Activated naive CD4-positive, alpha-beta T cell treated with anti-CD3 and anti-CD28 coated beads, Interleukin-2, amount 10 ng/mL, durations not matched to agents 7 days and 5 days (primary cell): ENCODE measurements at regions not wholly inside any gene's neighbourhood (a gene's known extent, or its start where the extent isn't known, plus 50 kb on each side); places are given as distances from the start of the nearest gene placed in this dataset.

Experiments used
- CTCF ChIA-PET: fragments of 350-600 bp; sonication (Branson Sonifier 250); formaldehyde crosslinking; loops from one replicate; lab custom pipeline; 2021; ENCODE audit warnings: antibody characterized with exemption; lab: Charles Lee
- DNase-seq: peaks from one replicate; pipeline ENCODE4 v3.0.0-alpha.2; 2020
- H3K27ac Mint-ChIP-seq: one replicate; pipeline ENCODE4 v1.8.0; 2021; ENCODE audit warnings: mild to moderate bottlenecking, moderate library complexity, mixed read lengths
- H3K27me3 Mint-ChIP-seq: one replicate; pipeline ENCODE4 v1.8.0; 2021; ENCODE audit warnings: mild to moderate bottlenecking, mixed read lengths
- H3K36me3 Mint-ChIP-seq: one replicate; pipeline ENCODE4 v1.8.0; 2021; ENCODE audit warnings: mixed read lengths
- H3K4me1 Mint-ChIP-seq: one replicate; pipeline ENCODE4 v1.8.0; 2021; ENCODE audit warnings: mixed read lengths
- H3K4me3 Mint-ChIP-seq: one replicate; pipeline ENCODE4 v1.8.0; 2021; ENCODE audit warnings: mild to moderate bottlenecking, moderate library complexity, mixed read lengths
- H3K9me3 Mint-ChIP-seq: one replicate; pipeline ENCODE4 v1.8.0; 2021; ENCODE audit warnings: mixed read lengths

DNA sequence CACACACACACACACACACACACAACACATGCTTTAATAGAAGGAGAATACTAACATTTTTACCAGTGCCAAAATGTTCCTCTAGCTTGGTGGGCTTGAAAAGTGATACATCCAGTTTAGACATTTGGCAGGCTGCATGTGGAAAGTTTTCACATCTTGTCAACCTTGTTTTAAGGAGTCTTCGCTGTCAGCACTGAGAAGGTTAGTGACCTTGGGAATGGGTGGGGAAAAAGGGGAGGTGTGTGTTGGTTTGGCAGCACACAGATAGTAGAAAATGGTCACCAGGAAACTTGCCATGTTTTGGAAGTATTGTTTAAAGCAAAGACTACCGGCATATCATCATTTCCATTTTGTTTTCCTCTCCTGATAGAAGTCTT, 346.5 kb upstream of the ADAMTSL1 start:
- Mint-ChIP-seq H3K4me1 (no peaks in the 10 kb centered on the region), H3K36me3 (no peaks in the 10 kb centered on the region), H3K27me3 (no peaks in the 10 kb centered on the region), H3K27ac (no peak overlapping the region), H3K9me3 (no peaks in the 10 kb centered on the region), H3K4me3 (no peak overlapping the region)
- CTCF ChIA-PET = no interaction called here
- DNase-seq = no peak

- no peak overlapping the region for H3K4me3 Mint-ChIP-seq
- H3K36me3 Mint-ChIP-seq = no peaks in the 10 kb centered on the region
- no peaks in the 10 kb centered on the region for H3K27me3 Mint-ChIP-seq
- CTCF ChIA-PET = no interaction called here
- H3K4me1 Mint-ChIP-seq = no peaks in the 10 kb centered on the region
- H3K27ac Mint-ChIP-seq = no peak overlapping the region
- no peak for DNase-seq
- H3K9me3 Mint-ChIP-seq = no peaks in the 10 kb centered on the region
Observed at GRCh38 chr9:18129809-18130334, 344.1 kb upstream of the ADAMTSL1 start.

GRCh38 chr9:18136354-18136994, 337.5 kb upstream of the ADAMTSL1 start:
- Mint-ChIP-seq H3K4me3 (no peak overlapping the region), H3K27me3 (no peaks in the 10 kb centered on the region), H3K9me3 (no peaks in the 10 kb centered on the region), H3K27ac (no peak overlapping the region), H3K4me1 (no peaks in the 10 kb centered on the region), H3K36me3 (no peaks in the 10 kb centered on the region)
- CTCF ChIA-PET = no interaction called here
- no peak for DNase-seq

GRCh38 chr9:18137815-18138214, 336.1 kb upstream of the ADAMTSL1 start:
- H3K27me3 Mint-ChIP-seq = no peaks in the 10 kb centered on the region
- H3K27ac Mint-ChIP-seq = no peak overlapping the region

DNA sequence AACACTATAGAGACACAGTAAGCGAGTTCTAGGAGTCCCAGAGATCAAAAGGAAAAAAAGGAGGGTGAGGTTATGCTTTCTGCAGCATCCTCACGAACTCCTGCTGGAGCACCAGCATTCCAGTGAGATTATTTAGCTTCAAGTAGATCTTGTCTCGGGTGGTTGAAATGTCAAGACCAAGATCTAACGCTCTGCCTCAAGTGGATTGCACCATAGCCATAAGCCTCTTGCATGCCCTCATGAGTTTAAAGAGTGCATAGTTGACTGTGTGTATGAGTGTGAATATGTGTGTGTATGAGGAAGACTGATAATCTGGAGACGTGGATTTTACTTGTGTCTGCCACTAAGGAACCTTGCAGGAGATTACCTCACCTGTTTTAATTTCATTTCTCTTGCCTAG, 335.3 kb upstream of the ADAMTSL1 start:
- Mint-ChIP-seq H3K9me3 (no peaks in the 10 kb centered on the region), H3K4me3 (no peak overlapping the region), H3K36me3 (no peaks in the 10 kb centered on the region), H3K27ac (no peak overlapping the region), H3K4me1 (no peaks in the 10 kb centered on the region), H3K27me3 (no peaks in the 10 kb centered on the region)
- no peak for DNase-seq
- CTCF ChIA-PET = no interaction called here

More at GRCh38 chr9:18137815-18138214, 336.1 kb upstream of the ADAMTSL1 start:
- Mint-ChIP-seq H3K4me3 (no peak overlapping the region), H3K9me3 (no peaks in the 10 kb centered on the region), H3K36me3 (no peaks in the 10 kb centered on the region), H3K4me1 (no peaks in the 10 kb centered on the region)
- no peak for DNase-seq
- CTCF ChIA-PET = no interaction called here

DNA sequence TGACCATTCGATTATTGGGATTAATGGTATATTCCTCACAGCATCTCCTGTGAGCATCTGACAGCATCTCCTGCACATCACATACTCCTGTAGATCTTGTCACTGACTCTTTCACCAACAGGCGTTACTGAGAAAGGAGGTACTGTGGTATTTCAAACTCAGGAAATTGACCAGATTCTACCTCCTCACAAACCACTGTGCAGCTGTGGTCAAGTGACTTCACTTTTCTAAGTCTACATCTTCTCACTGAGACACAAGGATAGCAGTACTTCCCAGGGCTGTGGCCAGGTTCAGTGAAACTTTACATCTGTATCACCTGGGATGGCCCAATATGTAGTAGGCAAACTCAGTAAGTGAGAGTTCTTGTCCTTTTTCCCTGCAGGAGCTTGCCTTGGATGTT, 332.3 kb upstream of the ADAMTSL1 start:
- H3K36me3 Mint-ChIP-seq = no peaks in the 10 kb centered on the region
- no peak overlapping the region for H3K4me3 Mint-ChIP-seq
- no peaks in the 10 kb centered on the region for H3K9me3 Mint-ChIP-seq
- no peaks in the 10 kb centered on the region for H3K27me3 Mint-ChIP-seq
- CTCF ChIA-PET = no interaction called here
- H3K27ac Mint-ChIP-seq = no peak overlapping the region
- DNase-seq = no peak
- no peaks in the 10 kb centered on the region for H3K4me1 Mint-ChIP-seq

GRCh38 chr9:18143073-18143745, 330.7 kb upstream of the ADAMTSL1 start:
- H3K9me3 Mint-ChIP-seq = no peaks in the 10 kb centered on the region
- no peaks in the 10 kb centered on the region for H3K27me3 Mint-ChIP-seq
- H3K4me3 Mint-ChIP-seq = no peak overlapping the region
- CTCF ChIA-PET = no interaction called here
- DNase-seq = no peak
- no peaks in the 10 kb centered on the region for H3K4me1 Mint-ChIP-seq
- H3K27ac Mint-ChIP-seq = no peak overlapping the region
- H3K36me3 Mint-ChIP-seq = no peaks in the 10 kb centered on the region

GRCh38 chr9:18146329-18146728, 327.6 kb upstream of the ADAMTSL1 start:
- DNase-seq = no peak
- Mint-ChIP-seq H3K9me3 (no peaks in the 10 kb centered on the region), H3K4me3 (no peak overlapping the region), H3K36me3 (no peaks in the 10 kb centered on the region), H3K27me3 (no peaks in the 10 kb centered on the region), H3K4me1 (no peaks in the 10 kb centered on the region), H3K27ac (no peak overlapping the region)
- CTCF ChIA-PET = no interaction called here

DNA sequence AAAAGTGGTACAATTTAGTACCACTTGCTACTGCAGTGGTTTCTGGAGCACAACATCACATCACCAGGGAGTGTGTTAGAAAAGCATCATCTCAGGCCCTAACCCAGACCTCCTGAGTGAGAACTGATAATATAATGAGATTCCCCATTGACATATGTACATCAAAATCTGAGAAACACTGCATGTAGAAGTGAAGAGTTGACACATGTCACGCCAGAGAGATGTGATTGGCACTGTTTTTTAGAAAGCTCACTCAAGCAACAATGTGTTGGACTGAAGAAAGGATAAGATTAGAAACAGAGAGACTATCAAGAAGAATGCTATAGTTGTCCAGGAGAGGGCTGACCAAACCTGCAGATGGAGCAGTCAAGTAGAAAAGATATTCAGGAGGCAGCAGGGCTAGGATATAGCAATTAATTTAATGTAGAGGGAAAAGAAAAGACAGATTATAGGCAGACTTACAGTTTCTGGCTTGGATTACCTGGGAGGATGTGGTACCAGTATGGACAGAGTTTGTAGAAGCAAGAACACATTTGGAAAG, 324.4 kb upstream of the ADAMTSL1 start:
- Mint-ChIP-seq H3K4me1 (no peaks in the 10 kb centered on the region), H3K27ac (no peak overlapping the region), H3K36me3 (no peaks in the 10 kb centered on the region), H3K4me3 (no peak overlapping the region), H3K9me3 (no peaks in the 10 kb centered on the region), H3K27me3 (no peaks in the 10 kb centered on the region)
- no peak for DNase-seq
- CTCF ChIA-PET = no interaction called here

- Mint-ChIP-seq H3K27me3 (no peaks in the 10 kb centered on the region), H3K4me1 (no peaks in the 10 kb centered on the region), H3K27ac (no peak overlapping the region), H3K36me3 (no peaks in the 10 kb centered on the region), H3K4me3 (no peak overlapping the region), H3K9me3 (no peaks in the 10 kb centered on the region)
- CTCF ChIA-PET = no interaction called here
- DNase-seq = no peak
Observed at GRCh38 chr9:18154661-18155060, 319.3 kb upstream of the ADAMTSL1 start.

- CTCF ChIA-PET = no interaction called here
- no peaks in the 10 kb centered on the region for H3K36me3 Mint-ChIP-seq
Observed at GRCh38 chr9:18159254-18159653, 314.7 kb upstream of the ADAMTSL1 start.

DNA sequence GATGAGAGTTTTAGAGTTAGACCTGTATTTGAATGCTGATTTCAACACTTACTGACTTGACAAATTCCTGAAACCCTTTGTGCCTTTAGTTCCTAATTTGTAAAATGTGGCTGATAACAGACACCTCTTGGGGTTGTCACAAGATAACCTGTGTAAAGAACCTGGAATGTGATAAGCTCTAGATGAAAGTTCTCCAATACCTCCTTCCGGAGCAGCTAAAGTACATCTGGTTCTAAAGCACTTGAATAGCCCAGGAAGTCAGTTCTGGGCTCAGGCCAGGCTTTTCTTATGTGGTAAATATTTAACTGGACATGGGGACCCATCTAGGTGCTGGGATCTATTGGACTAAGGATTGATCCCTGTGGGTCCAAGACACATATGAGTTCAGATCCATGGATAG, 310.8 kb upstream of the ADAMTSL1 start:
- CTCF ChIA-PET = no interaction called here
- no peak overlapping the region for H3K4me3 Mint-ChIP-seq
- no peaks in the 10 kb centered on the region for H3K27me3 Mint-ChIP-seq
- H3K36me3 Mint-ChIP-seq = no peaks in the 10 kb centered on the region
- DNase-seq = no peak
- H3K4me1 Mint-ChIP-seq = no peaks in the 10 kb centered on the region
- H3K9me3 Mint-ChIP-seq = no peaks in the 10 kb centered on the region
- H3K27ac Mint-ChIP-seq = no peak overlapping the region

More at GRCh38 chr9:18159254-18159653, 314.7 kb upstream of the ADAMTSL1 start:
- Mint-ChIP-seq H3K4me1 (no peaks in the 10 kb centered on the region), H3K9me3 (no peaks in the 10 kb centered on the region), H3K27ac (no peak overlapping the region), H3K4me3 (no peak overlapping the region), H3K27me3 (no peaks in the 10 kb centered on the region)
- DNase-seq = no peak

DNA sequence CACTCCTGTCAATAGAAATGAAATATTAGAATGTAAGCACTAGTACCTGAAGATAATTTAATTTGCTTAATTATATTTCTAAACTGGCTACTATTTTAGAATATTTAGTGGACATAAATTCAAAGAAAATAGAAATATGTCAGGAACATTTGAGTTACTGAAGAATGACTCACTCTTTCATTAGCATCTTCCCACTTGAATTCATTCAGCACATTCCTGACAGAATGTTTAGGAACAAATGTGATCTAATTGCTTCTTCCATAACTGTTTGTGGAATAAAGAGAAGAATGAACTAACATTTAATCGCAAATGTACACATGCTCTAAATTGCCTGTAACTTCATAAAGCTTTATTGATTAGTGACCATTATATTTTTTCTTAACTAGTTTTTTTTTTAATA, 306.2 kb upstream of the ADAMTSL1 start:
- H3K27ac Mint-ChIP-seq = no peak overlapping the region
- H3K9me3 Mint-ChIP-seq = no peaks in the 10 kb centered on the region
- H3K4me3 Mint-ChIP-seq = no peak overlapping the region
- H3K27me3 Mint-ChIP-seq = no peaks in the 10 kb centered on the region
- no peak for DNase-seq
- no peaks in the 10 kb centered on the region for H3K36me3 Mint-ChIP-seq
- no peaks in the 10 kb centered on the region for H3K4me1 Mint-ChIP-seq
- CTCF ChIA-PET = no interaction called here

GRCh38 chr9:18173923-18174322, 300.0 kb upstream of the ADAMTSL1 start:
- DNase-seq = no peak
- CTCF ChIA-PET = no interaction called here
- H3K9me3 Mint-ChIP-seq = peaks cover 2% of the 10 kb centered on the region
- no peak overlapping the region for H3K27ac Mint-ChIP-seq
- no peaks in the 10 kb centered on the region for H3K27me3 Mint-ChIP-seq
- no peaks in the 10 kb centered on the region for H3K4me1 Mint-ChIP-seq
- no peak overlapping the region for H3K4me3 Mint-ChIP-seq
- no peaks in the 10 kb centered on the region for H3K36me3 Mint-ChIP-seq

DNA sequence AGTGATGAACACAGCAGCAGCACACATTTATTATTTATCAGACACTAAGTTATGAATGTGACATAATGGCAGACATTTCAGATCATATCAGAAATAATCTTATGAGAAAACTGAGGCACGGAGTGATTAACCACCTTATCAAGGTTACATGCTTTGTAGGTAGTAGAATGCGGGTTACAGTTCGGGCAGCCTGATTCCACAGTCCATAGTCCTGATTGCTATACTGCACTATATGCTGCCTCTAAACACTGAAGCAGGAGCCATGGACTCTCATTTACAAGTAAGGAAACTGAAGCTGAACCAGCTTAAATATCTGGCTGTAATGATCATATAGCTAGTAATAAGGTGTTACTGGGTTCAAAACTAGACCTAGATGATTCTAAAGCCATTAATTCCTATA, 291.3 kb upstream of the ADAMTSL1 start:
- Mint-ChIP-seq H3K27me3 (no peaks in the 10 kb centered on the region), H3K4me1 (no peaks in the 10 kb centered on the region)
- no peak for DNase-seq

More for the DNA sequence above, 291.3 kb upstream of the ADAMTSL1 start:
- Mint-ChIP-seq H3K9me3 (peaks cover 4% of the 10 kb centered on the region), H3K27ac (no peak overlapping the region), H3K36me3 (no peaks in the 10 kb centered on the region), H3K4me3 (no peak overlapping the region)
- CTCF ChIA-PET = no interaction called here
